Panc1 (cell line): ENCODE measurements at regions not wholly inside any gene's neighbourhood (a gene's known extent, or its start where the extent isn't known, plus 50 kb on each side); places are given as distances from the start of the nearest gene placed in this dataset.

Experiments used
- CTCF ChIP-seq: fragments of 450-650 bp; IDR thresholded peaks from 2 replicates; pipeline ENCODE4 v1.5.1; 2017; ENCODE audit warnings: mild to moderate bottlenecking
- POLR2AphosphoS5 ChIP-seq: IDR thresholded peaks from 2 replicates; pipeline ENCODE4 v1.6.1; 2012; ENCODE audit warnings: mild to moderate bottlenecking, low read depth, low read length, moderate library complexity
- REST ChIP-seq, 2 experiments: IDR thresholded peaks; 2 replicates each; pipeline ENCODE4 v1.6.1; 2011 to 2012; ENCODE audit warnings: low read depth in 2 of 2, control low read depth in 1 of 2, low read length in 1 of 2, mild to moderate bottlenecking in 1 of 2, moderate library complexity in 1 of 2; ENCODE audit not compliant: insufficient read depth in 1 of 2
- SIN3A ChIP-seq: IDR thresholded peaks from 2 replicates; pipeline ENCODE4 v1.6.1; 2012; ENCODE audit warnings: low read depth, mild to moderate bottlenecking, low read length, moderate library complexity, borderline replicate concordance; ENCODE audit not compliant: insufficient read depth

- TF ChIP-seq CTCF, result no peak
- TF ChIP-seq POLR2AphosphoS5, result no peak
- no peak for TF ChIP-seq REST (IDR thresholded peaks at IDR 0.05; ENCODE audit: insufficient read depth in 1 of 2, low read depth in 2 of 2, low read length in 1 of 2)
- TF ChIP-seq SIN3A, result no peak
Measured at GRCh38 chrX:42704454-42704853, 73.5 kb downstream of the PPP1R2C start.
